ENCODE measurements at regions not wholly inside any gene's neighbourhood (a gene's known extent, or its start where the extent isn't known, plus 50 kb on each side); places are given as distances from the start of the nearest gene placed in this dataset.

GRCh38 chr5:44659334-44659733 is 149.4 kb upstream of the MRPS30 start:
- intact Hi-C loops (cut with micrococcal nuclease; ENCODE audit: unreplicated experiment): no loop called here
- BruUV-seq (replicated peaks): no TSS peak
- no peak for DNase-seq (ENCODE audit: low spot score)
- no peaks in the 10 kb centered on the region for H3K27me3 ChIP-seq (ENCODE audit: control insufficient read depth in 1 of 2, insufficient read depth in 2 of 2, low read length in 2 of 2)
- H3K4me1 ChIP-seq (ENCODE audit: insufficient read depth, low read length): no peaks in the 10 kb centered on the region
- no peak for ATAC-seq
- ChIA-PET POLR2A (no interaction called here), CTCF (ENCODE audit: low intra/inter-chr PET ratio, low total read pairs) (no interaction called here)
- peaks cover 60% of the 10 kb centered on the region for H3K9me3 ChIP-seq (ENCODE audit: low read length)
- H3K4me3 ChIP-seq (replicated peaks in 1 of 3; ENCODE audit: insufficient read depth in 1 of 3, low read depth in 2 of 3, low read length in 3 of 3): no peak overlapping the region
- in situ Hi-C loops (cut with HindIII; ENCODE audit: extremely low pct_ligation_motif_present, low pct_unique_long_range_greater_than_20kb): no loop called here
- H3K79me2 ChIP-seq (ENCODE audit: insufficient read depth, low read length): no peaks in the 10 kb centered on the region
- 0% methylated on average over 3 of the region's 3 CpGs for WGBS (ENCODE audit: low lambda C conversion rate)
- no peak overlapping the region for H3K9ac ChIP-seq (ENCODE audit: insufficient read depth, low read depth, low read length)
- H3K36me3 ChIP-seq (replicated peaks in 1 of 2; ENCODE audit: control insufficient read depth in 1 of 2, insufficient read depth in 2 of 2, low read length in 2 of 2): no peaks in the 10 kb centered on the region
- no peak overlapping the region for H3K27ac ChIP-seq (ENCODE audit: extremely low read length, insufficient read depth, low read length)
- no peak overlapping the region for H2AFZ ChIP-seq (ENCODE audit: low read length)
- no peak overlapping the region for H3K4me2 ChIP-seq (ENCODE audit: low read depth, low read length)
- H4K20me1 ChIP-seq (ENCODE audit: insufficient read depth, low read length): no peaks in the 10 kb centered on the region
- no peak for FAIRE-seq
- no peak for TF ChIP-seq TRIM22 (IDR thresholded peaks at IDR 0.05)
- no peak for TF ChIP-seq RBM22 (optimal IDR thresholded peaks at IDR 0.05; ENCODE audit: low read length)
- TF ChIP-seq FOXJ3 (CRISPR knock-in tag; IDR thresholded peaks at IDR 0.05; ENCODE audit: borderline replicate concordance): no peak
- TF ChIP-seq BRD4 (CRISPR knock-in tag; IDR thresholded peaks at IDR 0.05): no peak
- TF ChIP-seq UBTF (CRISPR knock-in tag; IDR thresholded peaks at IDR 0.05): no peak
- no peak for TF ChIP-seq ADNP (CRISPR knock-in tag; IDR thresholded peaks at IDR 0.05)
- TF ChIP-seq ISL2 (CRISPR knock-in tag; IDR thresholded peaks at IDR 0.05): no peak
- no peak for TF ChIP-seq ZNF160 (CRISPR knock-in tag; IDR thresholded peaks at IDR 0.05)
- TF ChIP-seq TFE3 (CRISPR knock-in tag; IDR thresholded peaks at IDR 0.05): no peak
- no peak for TF ChIP-seq ZNF264 (CRISPR knock-in tag; IDR thresholded peaks at IDR 0.05)
- TF ChIP-seq MNT (IDR thresholded peaks at IDR 0.05): no peak
- TF ChIP-seq ZNF609 (CRISPR knock-in tag; IDR thresholded peaks at IDR 0.05; ENCODE audit: borderline replicate concordance): no peak

Data from HepG2 (cell line).